Panc1 (cell line): ENCODE measurements at regions not wholly inside any gene's neighbourhood (a gene's known extent, or its start where the extent isn't known, plus 50 kb on each side); places are given as distances from the start of the nearest gene placed in this dataset.

Experiments used
- REST ChIP-seq, 2 experiments: IDR thresholded peaks; 2 replicates each; pipeline ENCODE4 v1.6.1; 2011 to 2012; ENCODE audit warnings: low read depth in 2 of 2, control low read depth in 1 of 2, low read length in 1 of 2, mild to moderate bottlenecking in 1 of 2, moderate library complexity in 1 of 2; ENCODE audit not compliant: insufficient read depth in 1 of 2
- TF ChIP-seq, protein P1 (sequence below): fragments of 450-650 bp; IDR thresholded peaks from 2 replicates; pipeline ENCODE4 v1.5.1; 2017; ENCODE audit warnings: mild to moderate bottlenecking

DNA sequence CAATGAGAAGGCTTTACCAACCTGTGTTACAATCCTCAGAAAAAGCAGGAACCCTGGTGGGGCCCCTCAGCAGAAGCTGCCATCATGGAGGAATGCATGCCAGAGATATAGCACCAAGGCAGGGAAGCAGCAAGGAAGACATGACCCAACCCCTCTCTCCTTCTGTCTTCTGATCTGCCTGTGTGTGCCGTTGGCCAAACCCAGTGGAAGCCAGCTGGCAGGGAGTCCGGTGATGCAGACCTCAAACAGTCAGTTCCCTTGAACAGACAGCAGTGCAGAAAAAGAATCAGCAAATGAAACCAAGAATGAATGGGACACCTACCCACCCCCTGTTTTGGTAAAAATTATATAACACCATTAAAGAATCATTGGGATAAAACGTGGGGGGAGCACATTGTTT is 234.2 kb downstream of the ZNF608 start:
- TF ChIP-seq, protein P1, sequence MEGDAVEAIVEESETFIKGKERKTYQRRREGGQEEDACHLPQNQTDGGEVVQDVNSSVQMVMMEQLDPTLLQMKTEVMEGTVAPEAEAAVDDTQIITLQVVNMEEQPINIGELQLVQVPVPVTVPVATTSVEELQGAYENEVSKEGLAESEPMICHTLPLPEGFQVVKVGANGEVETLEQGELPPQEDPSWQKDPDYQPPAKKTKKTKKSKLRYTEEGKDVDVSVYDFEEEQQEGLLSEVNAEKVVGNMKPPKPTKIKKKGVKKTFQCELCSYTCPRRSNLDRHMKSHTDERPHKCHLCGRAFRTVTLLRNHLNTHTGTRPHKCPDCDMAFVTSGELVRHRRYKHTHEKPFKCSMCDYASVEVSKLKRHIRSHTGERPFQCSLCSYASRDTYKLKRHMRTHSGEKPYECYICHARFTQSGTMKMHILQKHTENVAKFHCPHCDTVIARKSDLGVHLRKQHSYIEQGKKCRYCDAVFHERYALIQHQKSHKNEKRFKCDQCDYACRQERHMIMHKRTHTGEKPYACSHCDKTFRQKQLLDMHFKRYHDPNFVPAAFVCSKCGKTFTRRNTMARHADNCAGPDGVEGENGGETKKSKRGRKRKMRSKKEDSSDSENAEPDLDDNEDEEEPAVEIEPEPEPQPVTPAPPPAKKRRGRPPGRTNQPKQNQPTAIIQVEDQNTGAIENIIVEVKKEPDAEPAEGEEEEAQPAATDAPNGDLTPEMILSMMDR = no peak
- no peak for TF ChIP-seq REST (IDR thresholded peaks at IDR 0.05; ENCODE audit: insufficient read depth in 1 of 2, low read depth in 2 of 2, low read length in 1 of 2)
